HG02884 (cell line): ENCODE measurements at regions not wholly inside any gene's neighbourhood (a gene's known extent, or its start where the extent isn't known, plus 50 kb on each side); places are given as distances from the start of the nearest gene placed in this dataset.
A peak's percentile ranks its signal among the peaks of the same experiment; 100 is the strongest.
"Not testable (repeated sequence)": the region's sequence is repeated elsewhere in the genome, so short reads cannot be mapped to it uniquely, and the experiment has no call there.

Source experiments
- ATAC-seq: cut with Tn5 transposase; IDR thresholded peaks from one replicate; pipeline ENCODE4 v1.9.1; 2021; ENCODE audit warnings: mild to moderate bottlenecking, moderate library complexity; ENCODE audit not compliant: unreplicated experiment

- no peak for ATAC-seq
These were observed 122.1 kb upstream of the VPREB1 start for GRCh38 chr22:22122348-22123117.

- no peak for ATAC-seq
These were observed 123.1 kb upstream of the VPREB1 start for GRCh38 chr22:22121445-22121844.

GRCh38 chr22:22120160-22120559 lies 124.4 kb upstream of the VPREB1 start:
- ATAC-seq: no peak

GRCh38 chr22:22118987-22119386 lies 125.6 kb upstream of the VPREB1 start:
- no peak for ATAC-seq

DNA sequence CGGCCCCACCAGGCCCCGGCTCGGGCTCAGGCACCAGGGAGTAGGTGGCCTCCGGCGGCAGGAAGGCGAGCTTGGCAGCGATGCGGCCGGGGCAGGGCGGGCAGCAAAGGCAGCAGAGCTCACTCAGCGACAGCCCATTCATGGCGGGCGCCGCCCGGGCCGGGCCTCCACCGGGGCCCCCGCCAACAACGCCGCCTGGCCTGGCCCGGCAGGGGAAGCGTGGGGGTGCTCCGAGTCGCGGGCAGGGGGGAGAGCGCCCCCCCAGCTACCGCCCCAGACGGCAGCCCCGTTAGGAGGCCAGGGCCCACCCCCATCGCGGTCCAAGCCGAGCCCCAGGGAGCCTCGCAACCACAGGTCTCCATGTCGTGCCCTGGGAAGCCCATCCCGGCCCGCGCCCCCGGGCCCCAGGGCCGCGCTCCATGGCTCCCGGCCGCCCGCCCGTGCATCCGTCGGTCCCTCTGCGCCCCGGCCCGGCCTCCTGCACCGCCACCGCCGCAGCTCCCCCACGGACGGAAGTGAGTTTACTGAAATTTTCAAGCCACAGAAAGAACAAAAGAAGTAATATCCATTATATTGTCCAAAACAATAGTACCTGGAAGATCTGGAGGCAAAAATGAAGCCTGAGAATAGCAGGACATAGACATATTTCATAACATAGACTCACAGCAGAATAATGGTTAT lies 126.6 kb upstream of the VPREB1 start:
- not testable (repeated sequence) for ATAC-seq

DNA sequence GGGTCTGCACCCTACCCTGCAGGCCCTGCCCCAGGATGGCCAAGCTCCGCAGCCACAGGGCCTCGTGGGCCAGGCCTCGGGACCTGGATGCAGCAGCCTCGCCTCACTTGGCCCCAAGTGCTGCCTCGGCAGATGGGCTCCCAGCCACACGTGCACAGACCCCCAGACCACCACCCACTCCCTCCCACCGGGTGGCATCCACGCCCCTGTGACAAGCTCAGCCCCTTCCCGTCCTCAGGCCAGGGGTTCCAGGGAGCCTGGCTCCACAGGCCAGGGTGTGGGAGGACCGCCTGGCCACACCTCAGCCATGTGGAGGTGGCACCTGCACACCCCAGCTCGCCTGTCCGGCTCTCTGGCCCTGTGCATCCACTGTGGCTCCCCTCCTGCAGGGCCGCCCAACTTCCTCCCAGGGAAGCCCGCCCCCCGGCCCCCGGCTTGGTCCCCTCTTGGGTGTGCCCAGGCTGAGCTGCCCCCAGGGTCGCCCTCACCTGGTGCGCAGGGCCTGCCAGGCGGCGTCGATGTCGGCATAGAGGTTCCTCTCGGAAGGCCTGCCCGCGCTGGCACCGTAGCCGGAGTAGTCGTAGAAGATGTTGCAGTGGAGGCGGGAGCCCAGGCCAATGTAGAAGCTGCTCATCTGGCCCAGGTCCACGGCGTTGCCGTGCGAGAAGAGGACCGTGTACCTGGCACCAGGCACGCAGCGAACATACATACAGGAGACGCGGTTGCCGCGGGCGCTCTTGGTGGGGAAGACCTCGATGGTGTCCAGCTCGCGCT lies 127.4 kb upstream of the VPREB1 start:
- ATAC-seq: not testable (repeated sequence)

GRCh38 chr22:22113701-22114100 lies 130.9 kb upstream of the VPREB1 start:
- ATAC-seq: no peak

DNA sequence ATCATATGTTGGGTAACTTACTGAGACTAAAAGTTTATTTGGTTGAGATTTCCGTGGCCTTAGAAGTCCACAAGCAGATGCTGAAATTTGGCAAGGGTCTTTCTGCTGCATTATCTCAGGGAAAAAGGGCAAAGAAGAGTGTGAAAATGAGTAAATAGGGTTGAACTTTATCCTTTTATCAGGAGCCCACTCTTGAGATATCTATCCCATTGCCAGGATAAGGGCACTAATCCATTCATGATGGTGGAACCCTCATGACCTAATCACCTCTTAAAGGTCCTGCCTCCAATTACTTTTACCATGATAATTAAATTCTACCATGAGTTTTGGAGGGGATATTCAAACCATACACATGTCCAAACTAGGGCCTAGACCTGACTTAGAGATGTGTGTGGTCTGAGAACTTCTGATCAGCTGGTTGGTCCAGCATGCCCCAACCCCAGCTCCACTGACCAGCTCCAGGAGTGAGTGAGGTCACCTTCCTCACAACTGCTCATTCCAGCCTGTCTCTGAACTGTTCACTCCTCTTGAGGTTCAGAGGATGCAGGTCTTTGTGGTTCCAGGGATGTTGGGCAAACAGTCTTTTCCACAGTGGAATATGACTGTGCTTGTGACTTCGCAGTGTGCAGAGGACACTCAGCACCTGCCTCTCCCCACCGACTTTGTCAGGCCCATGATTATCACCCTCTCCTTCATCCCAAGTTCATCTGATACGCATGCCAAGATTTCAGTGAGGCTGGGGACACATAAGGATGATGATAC lies 130.1 kb upstream of the TOP3B start:
- ATAC-seq: no peak

DNA sequence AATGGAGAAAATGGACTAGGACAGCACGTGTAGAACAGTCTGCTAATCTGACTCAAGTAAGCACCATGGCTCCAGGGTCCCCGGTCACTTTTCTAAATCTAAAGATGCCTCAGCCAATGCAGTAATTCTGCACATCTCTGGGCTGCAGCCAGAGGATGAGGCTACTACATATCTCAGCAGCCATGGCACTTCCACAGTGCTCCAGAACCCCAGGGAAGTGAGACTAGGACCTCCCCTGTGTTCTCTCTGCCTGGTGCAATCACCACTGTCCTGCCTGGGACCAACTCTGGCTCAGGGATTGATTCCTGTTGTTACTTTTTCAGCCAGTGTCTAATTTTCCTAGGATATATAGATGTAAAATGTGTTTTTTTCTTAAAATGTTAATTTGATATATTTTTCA lies 129.4 kb upstream of the TOP3B start:
- no peak for ATAC-seq

GRCh38 chr22:22111267-22111751 lies 128.7 kb upstream of the TOP3B start:
- peak; percentile 64 for ATAC-seq

DNA sequence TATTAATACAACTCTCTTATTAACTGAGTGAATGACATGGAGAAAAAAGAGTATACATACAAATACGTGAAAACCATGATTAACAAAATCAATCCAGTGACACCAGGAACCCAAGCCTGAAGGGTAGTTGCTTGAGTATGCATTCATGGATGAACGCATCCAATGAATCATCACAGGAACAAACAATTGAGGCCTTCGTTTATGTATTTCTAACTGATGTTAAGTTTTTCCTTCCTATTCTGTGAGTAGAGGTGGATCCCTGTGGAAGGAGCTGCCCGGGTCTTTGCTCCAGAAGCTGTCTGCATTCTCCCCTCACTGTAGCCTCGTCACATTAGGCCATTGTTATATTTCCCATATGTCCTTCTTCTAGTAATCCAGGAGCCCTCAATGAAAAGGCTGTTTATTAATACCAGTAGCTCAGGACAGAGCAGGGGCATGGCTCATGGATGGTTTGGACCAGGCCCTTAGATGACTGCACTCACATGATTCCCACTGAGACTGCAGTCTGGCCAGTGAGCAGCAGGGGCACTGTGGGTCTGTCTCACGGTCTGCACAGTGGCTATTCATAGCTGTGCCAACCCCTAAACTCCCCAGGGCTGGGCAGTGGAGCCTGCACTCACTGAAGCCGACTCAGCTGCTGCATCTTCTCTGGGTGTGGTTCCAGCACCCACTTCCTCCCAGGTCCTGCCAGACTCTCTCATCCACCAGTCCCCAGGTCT lies 128.1 kb upstream of the TOP3B start:
- ATAC-seq: peak; percentile 92

DNA sequence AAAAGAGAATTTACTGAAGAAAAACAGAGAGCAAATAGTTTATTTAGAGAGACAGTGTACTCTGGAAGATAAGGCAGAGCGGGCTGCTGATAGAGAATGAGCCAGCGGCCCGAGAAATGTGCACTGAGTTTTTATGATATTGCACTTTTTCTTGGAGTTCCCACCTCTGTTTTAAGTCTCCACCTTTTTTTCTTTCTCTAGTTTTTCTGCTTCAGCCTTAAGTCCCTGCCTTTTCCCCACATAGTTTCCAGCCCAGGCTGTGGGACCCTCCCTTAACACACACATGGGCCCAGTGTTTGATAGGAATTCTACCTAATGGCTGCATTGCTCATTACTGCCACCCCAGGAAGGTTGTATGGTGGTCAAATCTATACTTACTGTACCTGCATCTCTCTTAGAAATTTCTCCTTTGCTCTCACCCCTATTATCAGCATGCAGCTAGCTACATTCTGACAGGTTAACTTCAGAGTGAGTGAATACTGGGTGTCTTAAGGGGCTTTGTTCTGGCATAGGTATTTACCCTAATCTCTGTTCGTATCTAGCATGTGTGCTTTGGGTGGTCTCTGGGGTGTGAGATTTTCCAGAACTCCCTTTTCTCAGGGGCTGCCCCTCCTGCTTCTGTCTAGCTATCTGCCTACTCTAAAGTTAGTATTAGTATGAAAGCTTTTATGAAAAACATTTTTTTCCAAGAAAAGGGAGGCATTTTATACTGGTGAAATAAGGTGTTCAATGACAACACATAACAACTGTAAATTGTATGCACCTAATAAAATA lies 127.3 kb upstream of the TOP3B start:
- ATAC-seq: no peak

DNA sequence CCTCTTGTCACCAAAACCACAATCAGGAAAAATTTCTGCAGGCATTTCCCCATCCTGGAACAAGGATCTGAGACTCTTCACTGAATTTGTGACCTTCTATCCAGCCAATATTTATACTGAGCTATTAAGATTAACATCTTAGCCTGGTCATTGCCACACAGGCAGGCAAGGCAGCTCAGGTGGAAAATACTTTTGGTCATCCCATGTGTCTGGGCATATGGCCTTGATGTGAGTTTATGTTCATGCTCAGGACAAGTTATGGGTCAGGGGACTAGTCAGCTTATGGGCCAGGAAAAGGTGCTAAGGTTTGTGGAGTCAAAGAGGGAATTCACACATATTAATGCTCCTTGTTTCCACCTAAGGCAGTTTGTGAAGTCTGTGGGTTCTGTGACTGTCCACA lies 124.3 kb upstream of the TOP3B start:
- no peak for ATAC-seq

- ATAC-seq: no peak
These were observed 122.8 kb upstream of the TOP3B start for GRCh38 chr22:22105364-22105763.

DNA sequence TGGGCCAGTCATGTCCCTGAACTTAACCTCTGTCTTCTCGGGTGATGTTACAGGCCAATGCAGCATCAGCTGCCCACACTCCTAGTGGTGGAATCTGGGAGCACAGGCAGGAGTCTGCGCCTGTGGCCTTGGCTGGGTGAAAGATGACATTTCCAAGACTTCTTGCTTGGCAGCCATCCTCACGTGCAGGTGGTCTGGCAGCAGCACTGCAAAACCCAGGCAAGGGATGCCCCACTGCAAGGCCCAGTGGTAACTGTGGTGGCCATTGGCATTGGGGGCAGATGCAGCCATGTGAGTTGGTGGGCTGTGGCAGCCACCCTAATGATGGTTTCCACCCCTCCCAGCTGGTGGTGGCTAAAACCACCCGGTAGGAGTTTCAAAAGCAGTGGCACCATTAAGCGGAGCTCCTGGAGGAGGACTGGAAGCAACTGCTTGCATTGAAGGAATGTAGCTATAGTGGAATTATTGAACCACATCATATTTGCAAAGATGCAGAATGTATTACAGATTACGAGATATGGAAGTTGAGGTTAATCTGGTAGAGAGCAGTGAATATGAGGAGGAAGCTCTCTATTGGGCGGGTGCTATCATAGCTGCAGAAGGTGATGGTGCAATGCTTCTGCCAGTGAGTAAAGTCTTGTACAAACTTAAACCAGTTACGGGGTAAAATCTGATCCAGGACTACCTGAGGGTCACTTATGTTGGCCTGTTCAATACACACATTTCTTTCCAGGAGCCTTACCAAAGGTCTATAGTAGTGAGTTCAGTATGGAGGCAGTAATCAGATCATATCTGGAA lies 120.7 kb upstream of the TOP3B start:
- no peak for ATAC-seq

GRCh38 chr22:22099833-22100812 lies 117.5 kb upstream of the TOP3B start:
- ATAC-seq: no peak

- no peak for ATAC-seq
These were observed 116.6 kb upstream of the TOP3B start for GRCh38 chr22:22099194-22099486.
